Fibroblast of upper back skin (primary cell): ENCODE measurements at regions not wholly inside any gene's neighbourhood (a gene's known extent, or its start where the extent isn't known, plus 50 kb on each side); places are given as distances from the start of the nearest gene placed in this dataset.

Experiments
- DNase-seq: peaks from one replicate; pipeline ENCODE4 v3.0.0-alpha.2; 2013

- DNase-seq = no peak
Measured at GRCh38 chr15:92224843-92225242, 168.8 kb upstream of the ST8SIA2 start.

DNA sequence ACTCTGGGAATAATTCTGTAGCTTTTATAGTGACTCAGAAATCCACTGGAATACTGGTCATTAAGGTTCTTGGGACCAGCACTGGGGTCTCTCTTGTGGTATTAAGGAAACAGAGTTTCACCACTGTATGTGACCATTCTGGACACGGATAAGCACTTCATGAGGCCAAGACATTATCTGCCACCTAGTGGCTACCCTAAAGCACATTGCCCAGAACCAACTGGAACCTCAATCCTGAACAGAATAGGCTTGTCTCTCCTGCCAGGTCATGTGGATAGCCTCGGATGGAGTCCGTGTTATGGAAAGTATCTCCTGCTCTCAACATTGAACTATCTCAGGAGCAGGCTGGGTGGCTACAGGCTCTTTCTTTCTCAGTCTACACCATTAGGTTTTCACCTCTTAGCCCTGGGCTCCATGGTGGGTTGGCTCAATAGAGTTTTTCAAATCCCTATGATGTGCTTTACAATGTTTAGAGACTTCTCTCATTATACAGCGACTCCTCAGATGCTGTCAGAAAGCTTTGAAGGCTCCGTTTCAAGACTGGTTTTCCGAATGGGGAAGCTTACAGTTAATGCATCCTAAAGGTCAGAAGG is 167.6 kb upstream of the ST8SIA2 start:
- peak; percentile 2 for DNase-seq

- DNase-seq = no peak
Measured at GRCh38 chr15:92228830-92229229, 164.9 kb upstream of the ST8SIA2 start.

GRCh38 chr15:92231461-92231860 is 162.2 kb upstream of the ST8SIA2 start:
- DNase-seq = no peak

- no peak for DNase-seq
Measured at GRCh38 chr15:92232317-92232716, 161.4 kb upstream of the ST8SIA2 start.

- DNase-seq = no peak
Measured at GRCh38 chr15:92232876-92233275, 160.8 kb upstream of the ST8SIA2 start.

GRCh38 chr15:92243227-92243626 is 150.5 kb upstream of the ST8SIA2 start:
- no peak for DNase-seq

- DNase-seq = no peak
Measured at GRCh38 chr15:92244703-92245102, 149.0 kb upstream of the ST8SIA2 start.

DNA sequence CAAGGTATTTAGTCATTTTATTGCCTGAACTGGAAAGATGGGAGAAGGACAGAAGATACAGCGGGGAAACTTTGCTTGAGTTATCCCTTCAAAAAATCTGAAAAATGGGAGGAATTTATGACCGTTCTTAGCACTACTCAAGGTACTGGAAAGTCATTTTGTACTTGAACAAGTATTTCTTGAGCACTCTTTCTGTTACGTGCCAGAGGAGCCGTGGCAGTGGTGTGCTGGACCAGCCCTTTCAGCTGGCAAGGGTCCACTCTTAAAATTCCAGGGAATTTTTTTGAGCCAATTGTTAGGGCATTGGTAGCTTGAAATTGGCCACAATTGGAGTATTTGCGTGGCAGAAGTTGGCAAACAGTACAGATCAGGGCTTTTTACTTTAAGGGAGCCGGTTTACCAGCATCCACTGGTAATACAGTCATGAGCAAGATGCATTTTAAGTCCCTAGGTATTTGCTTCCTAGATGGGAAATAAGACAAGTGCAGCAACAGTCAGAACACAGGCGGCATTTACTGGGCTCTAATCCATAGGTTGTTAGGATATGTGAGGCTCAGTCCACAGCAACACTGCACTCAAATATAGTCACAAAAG is 145.9 kb upstream of the ST8SIA2 start:
- DNase-seq = no peak

- DNase-seq = no peak
Measured at GRCh38 chr15:92266796-92267685, 126.6 kb upstream of the ST8SIA2 start.

DNA sequence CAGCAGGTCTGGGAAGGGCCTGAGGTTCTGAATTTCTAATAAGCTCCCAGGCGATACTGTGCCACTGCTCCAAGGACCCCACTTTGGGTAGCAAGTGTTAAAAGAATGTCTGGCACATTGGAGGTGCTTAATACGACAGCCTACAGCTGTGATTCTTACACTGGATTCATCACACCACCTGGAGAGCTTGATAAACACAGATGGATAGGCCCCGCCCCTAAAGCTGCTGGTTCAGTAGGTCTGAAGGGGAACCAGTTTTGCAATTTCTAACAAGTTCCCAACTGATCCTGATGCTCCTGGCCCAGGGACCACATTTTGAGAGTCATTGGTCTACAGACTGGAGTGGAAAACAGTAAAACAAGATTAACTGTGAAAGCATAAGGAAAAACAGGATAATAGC is 124.8 kb upstream of the ST8SIA2 start:
- DNase-seq = no peak

- DNase-seq = no peak
Measured at GRCh38 chr15:92271179-92271578, 122.5 kb upstream of the ST8SIA2 start.

DNA sequence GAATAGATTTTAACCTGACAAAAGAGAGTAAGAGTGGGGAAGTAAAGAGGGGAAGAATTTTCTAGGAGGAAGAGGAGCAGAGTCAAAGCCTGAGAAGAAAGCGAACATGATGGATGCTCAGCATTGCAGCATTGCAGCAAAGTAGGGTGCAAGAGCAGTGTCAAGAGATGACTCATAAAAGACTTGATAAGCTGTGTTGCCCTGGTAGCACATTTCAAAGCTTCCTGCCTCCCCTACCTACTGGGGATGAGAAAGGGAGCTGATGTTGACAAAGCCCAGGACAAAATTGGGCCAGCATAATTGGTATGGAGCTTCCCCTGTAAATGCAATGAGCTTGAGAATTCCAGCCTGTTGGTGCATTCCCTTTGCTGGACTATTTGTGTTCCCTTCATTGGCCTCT is 121.6 kb upstream of the ST8SIA2 start:
- no peak for DNase-seq

- DNase-seq = no peak
Measured at GRCh38 chr15:92273286-92273685, 120.4 kb upstream of the ST8SIA2 start.

DNA sequence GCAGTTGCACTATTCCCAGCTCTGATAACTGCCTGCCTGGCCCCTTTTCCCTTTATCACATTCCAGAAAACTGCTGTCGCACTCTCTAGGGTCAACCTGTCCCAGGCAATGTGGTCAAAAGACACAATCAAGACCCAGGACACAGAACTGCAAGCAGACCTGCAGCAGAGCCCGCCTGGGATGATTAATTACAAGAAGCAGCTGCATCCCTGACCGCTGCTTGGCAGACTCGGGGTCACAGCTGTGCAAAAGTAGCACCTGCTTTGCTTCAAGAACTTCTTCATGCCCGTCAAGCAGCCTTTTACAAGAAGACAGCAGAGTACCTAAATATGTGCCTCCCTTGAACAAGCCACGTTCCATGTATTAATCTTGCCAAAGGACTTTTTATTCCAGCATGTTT is 120.0 kb upstream of the ST8SIA2 start:
- no peak for DNase-seq

GRCh38 chr15:92277776-92278175 is 115.9 kb upstream of the ST8SIA2 start:
- DNase-seq = peak; percentile 3

- no peak for DNase-seq
Measured at GRCh38 chr15:92283813-92284212, 109.9 kb upstream of the ST8SIA2 start.

DNA sequence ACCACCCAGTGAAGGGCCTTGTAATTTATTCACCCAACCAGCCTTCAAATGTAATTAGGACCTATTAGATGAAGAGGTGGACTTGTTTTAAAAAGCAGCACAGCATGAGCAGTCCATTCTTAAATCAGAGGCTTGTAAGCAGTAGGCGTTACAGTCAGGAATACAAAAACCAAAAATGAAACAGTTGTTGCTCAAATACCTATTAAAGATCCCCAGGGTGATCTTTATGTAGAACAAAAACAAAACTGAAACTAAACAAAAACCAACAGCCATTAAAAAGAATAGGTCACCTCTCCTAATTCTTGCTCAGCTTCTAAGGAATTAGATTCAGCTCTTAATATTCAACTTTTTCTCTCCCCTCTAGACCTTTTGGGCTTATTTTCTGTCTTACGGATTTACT is 104.9 kb upstream of the ST8SIA2 start:
- no peak for DNase-seq

DNA sequence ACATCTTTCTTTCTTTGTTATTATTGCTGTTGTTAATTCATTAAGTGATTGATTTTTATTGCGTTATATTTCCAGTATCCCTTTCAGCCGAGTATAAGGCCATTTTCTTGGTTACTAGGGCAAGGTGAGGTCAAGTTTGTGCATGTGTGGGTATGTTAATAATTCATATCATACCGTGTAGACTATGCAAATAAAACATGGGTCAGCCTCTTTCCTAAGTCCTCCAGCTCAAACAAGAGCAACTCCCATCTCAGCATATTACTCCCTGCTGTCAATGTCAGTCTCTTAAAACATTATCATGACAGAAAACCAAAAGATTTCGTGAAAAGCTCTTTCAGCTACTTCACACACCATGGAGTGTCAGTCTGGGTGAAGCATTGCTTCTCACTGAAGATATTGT is 103.9 kb upstream of the ST8SIA2 start:
- no peak for DNase-seq

DNA sequence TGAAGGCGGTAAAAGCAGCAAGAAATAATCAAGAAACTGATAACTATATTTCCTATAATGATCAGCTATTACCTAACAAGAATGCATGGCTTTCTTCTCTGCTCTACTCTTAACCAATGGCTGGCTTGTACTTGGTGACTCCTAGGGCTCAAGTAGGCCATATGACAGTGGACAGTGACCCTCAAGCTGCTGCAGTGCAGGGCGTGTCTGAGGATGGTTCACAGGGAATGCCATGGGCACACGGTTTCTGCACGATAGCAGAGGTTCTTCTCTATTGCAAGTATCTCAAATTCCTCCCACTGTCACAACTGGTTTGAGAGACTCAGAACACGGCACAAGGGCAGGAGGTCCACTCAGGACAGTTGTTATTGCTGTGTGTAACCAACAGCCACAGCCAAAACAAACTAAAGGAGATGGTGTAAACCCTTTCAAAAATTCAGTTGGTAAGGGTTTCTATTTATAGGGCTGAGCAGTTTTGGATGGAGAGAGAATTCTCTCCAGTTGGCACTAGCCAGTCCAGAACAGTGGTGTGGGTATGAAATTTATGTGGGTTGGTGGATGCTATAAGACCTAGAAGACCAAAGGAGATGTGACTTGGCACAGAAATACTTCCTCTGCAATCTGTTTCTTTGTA is 103.2 kb upstream of the ST8SIA2 start:
- DNase-seq = no peak

GRCh38 chr15:92291900-92292299 is 101.8 kb upstream of the ST8SIA2 start:
- no peak for DNase-seq

DNA sequence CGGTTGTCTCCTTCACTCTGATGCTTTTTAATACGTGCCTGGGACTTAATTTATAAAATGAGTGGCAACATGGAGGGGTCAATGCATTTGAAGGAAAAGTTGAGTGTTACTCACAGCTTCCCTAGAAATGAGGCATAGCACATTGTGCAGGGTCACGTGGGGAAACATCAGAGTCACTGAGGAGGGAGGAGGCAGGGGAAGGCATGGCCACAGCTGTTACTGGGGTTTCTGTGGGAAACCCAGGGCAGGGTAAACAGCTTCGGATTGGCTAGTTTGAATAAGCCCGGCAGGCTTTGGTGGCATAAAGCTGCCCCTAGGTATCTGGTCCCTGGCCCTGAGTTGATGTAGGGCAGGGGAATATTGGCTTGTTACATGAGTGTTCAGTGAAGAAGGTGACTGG is 98.9 kb upstream of the ST8SIA2 start:
- no peak for DNase-seq

DNA sequence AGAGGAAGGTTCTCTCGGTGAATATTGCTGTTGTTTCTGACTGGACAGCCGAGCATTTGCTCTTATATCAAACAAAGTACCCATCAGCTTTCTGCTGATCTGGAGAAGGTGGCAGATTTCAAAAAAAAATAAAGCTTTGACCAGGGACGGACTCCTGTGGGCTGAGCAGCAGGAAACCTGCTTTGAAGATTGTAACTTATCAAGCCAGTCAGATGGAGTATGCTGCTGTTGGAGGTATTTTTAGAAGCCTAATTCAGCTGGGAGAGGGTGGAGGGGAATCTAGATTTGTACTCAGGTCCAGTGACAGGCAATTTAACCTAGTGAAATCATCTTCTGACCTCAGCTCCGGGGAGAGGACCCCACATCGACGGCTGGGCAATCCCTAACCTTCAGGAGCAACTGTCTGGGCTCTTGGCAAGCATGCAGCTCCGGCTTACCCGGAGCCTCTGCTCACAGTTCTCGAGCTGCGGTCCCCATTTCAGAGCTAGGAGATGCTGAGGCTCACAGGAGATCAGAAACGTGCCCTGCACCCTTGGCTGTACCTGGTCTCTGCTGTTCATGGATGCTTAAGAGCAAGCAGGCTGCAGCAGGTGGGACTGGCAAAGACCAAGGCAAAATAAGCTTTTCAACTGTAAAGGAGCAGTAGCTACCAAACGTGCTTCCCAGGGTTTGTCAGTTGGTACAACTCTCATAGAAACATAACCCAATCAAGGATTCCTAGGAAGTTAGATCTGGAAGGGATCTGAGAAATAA is 89.3 kb upstream of the ST8SIA2 start:
- no peak for DNase-seq
